CD4-positive, alpha-beta T cell (primary cell): ENCODE measurements at regions not wholly inside any gene's neighbourhood (a gene's known extent, or its start where the extent isn't known, plus 50 kb on each side); places are given as distances from the start of the nearest gene placed in this dataset.

ENCODE experiments used
- ATAC-seq: fragments of 200-7000 bp; cut with Tn5 transposase; one replicate; pipeline ENCODE4 v1.10.0; 2022; ENCODE audit warnings: mild to moderate bottlenecking; ENCODE audit not compliant: poor library complexity
- CTCF ChIA-PET: fragments of 350-600 bp; sonication (Branson Sonifier 250); formaldehyde crosslinking; loops from one replicate; lab custom pipeline; 2021; ENCODE audit warnings: antibody characterized with exemption, inconsistent platforms; lab: Charles Lee
- POLR2A ChIA-PET: fragments of 350-600 bp; sonication (Branson Sonifier 250); formaldehyde crosslinking; loops from one replicate; lab custom pipeline; 2021; ENCODE audit warnings: antibody characterized with exemption, inconsistent platforms; lab: Charles Lee
- DNase-seq, 14 experiments: peaks; one replicate each; pipeline ENCODE4 v3.0.0-alpha.2; 2013 to 2020; ENCODE audit warnings: mixed read lengths in 2 of 14
- H3K27ac ChIP-seq, 2 donors: one replicate each; pipeline versions ENCODE4 v1.5.1 to v1.7.0; 2013; ENCODE audit warnings: low read length in 2 of 2, low read depth in 1 of 2, mild to moderate bottlenecking in 1 of 2
- H3K27me3 ChIP-seq, 2 experiments: 1 replicate in 1 of 2; 2 replicates in 1 of 2; pipeline versions ENCODE4 v1.6.1 to v1.7.0; 2013; ENCODE audit warnings: low read length in 2 of 2, control low read depth in 1 of 2, mild to moderate bottlenecking in 1 of 2, moderate library complexity in 1 of 2; ENCODE audit not compliant: insufficient read depth in 2 of 2, control insufficient read depth in 1 of 2
- H3K36me3 ChIP-seq: one replicate; pipeline ENCODE4 v1.6.1; 2013; ENCODE audit warnings: low read length, control low read depth; ENCODE audit not compliant: insufficient read depth
- H3K4me1 ChIP-seq: one replicate; pipeline ENCODE4 v1.6.1; 2013; ENCODE audit warnings: low read length, control low read depth; ENCODE audit not compliant: insufficient read depth
- H3K4me3 ChIP-seq: one replicate; pipeline ENCODE4 v1.5.1; 2013; ENCODE audit warnings: mild to moderate bottlenecking, low read length, moderate library complexity
- H3K9me3 ChIP-seq, 2 experiments: 1 replicate in 1 of 2; 2 replicates in 1 of 2; pipeline versions ENCODE4 v1.6.1 to v1.7.0; 2013; ENCODE audit warnings: low read length in 2 of 2, mild to moderate bottlenecking in 2 of 2, control low read depth in 1 of 2, moderate library complexity in 1 of 2; ENCODE audit not compliant: control insufficient read depth in 1 of 2, insufficient read depth in 1 of 2
- H3K27ac Mint-ChIP-seq: one replicate; pipeline ENCODE4 v1.8.0; 2020; ENCODE audit warnings: mixed read lengths
- H3K27me3 Mint-ChIP-seq: one replicate; pipeline ENCODE4 v1.8.0; 2021; ENCODE audit warnings: mixed read lengths
- H3K36me3 Mint-ChIP-seq: one replicate; pipeline ENCODE4 v1.8.0; 2021; ENCODE audit warnings: low read depth, mixed read lengths
- H3K4me1 Mint-ChIP-seq: one replicate; pipeline ENCODE4 v1.8.0; 2021; ENCODE audit warnings: low read depth, mixed read lengths
- H3K4me3 Mint-ChIP-seq: one replicate; pipeline ENCODE4 v1.8.0; 2020; ENCODE audit warnings: mild to moderate bottlenecking, mixed read lengths
- H3K9me3 Mint-ChIP-seq: one replicate; pipeline ENCODE4 v1.8.0; 2020; ENCODE audit warnings: mixed read lengths
- intact Hi-C, 2 experiments: fragments of 100-400 bp; cut with DNase I in 1 of 2; cut with micrococcal nuclease in 1 of 2; formaldehyde crosslinking; loops; one replicate each; pipeline versions ENCODE4 v1.15.1 to v1.9.0; 2023 to 2025; cut with DNase I, micrococcal nuclease
- TF ChIP-seq, protein P1 (sequence below): fragments of 200-600 bp; IDR thresholded peaks from one replicate; pipeline ENCODE4 v1.8.0; 2022; ENCODE audit warnings: antibody characterized with exemption, mild to moderate bottlenecking

DNA sequence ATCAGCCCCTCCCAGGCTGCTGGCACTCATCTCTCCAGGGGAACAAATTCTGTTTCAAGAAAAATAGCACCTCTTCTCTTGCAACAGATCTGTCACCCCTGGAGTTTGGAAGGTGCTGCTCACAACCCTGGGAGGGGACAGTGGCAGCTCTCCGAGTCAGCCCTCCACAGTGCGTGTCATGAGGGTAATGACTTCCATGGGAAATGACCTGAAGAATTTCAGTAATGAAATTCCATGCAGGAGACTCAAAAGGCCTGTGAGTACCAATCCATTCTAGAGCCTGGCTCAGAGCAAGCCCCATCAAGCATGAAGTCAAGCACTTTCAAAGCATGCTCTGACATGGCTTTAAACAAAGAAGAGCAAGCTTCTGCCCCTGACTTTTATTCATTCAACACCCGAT is 276.3 kb upstream of the PARD3B start:
- Mint-ChIP-seq H3K4me1 (no peaks in the 10 kb centered on the region), H3K4me3 (no peak overlapping the region), H3K36me3 (no peaks in the 10 kb centered on the region), H3K9me3 (no peaks in the 10 kb centered on the region), H3K27me3 (peaks cover 58% of the 10 kb centered on the region), H3K27ac (no peak overlapping the region)
- CTCF ChIA-PET: no interaction called here
- no peak overlapping the region for H3K27ac ChIP-seq
- ATAC-seq (no peak), DNase-seq (no peak)
- TF ChIP-seq, protein P1, sequence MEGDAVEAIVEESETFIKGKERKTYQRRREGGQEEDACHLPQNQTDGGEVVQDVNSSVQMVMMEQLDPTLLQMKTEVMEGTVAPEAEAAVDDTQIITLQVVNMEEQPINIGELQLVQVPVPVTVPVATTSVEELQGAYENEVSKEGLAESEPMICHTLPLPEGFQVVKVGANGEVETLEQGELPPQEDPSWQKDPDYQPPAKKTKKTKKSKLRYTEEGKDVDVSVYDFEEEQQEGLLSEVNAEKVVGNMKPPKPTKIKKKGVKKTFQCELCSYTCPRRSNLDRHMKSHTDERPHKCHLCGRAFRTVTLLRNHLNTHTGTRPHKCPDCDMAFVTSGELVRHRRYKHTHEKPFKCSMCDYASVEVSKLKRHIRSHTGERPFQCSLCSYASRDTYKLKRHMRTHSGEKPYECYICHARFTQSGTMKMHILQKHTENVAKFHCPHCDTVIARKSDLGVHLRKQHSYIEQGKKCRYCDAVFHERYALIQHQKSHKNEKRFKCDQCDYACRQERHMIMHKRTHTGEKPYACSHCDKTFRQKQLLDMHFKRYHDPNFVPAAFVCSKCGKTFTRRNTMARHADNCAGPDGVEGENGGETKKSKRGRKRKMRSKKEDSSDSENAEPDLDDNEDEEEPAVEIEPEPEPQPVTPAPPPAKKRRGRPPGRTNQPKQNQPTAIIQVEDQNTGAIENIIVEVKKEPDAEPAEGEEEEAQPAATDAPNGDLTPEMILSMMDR: no peak
- H3K4me3 ChIP-seq: no peak overlapping the region
- peaks cover 0 to 3% of the 10 kb centered on the region in 2 experiments for H3K9me3 ChIP-seq
- POLR2A ChIA-PET: no interaction called here
- H3K36me3 ChIP-seq: no peaks in the 10 kb centered on the region
- no peaks in the 10 kb centered on the region for H3K4me1 ChIP-seq
- intact Hi-C loops: loop anchor here in 1 of 2 experiments (10.0 kb wide), 1 partner anchor 1406 kb away; no protein-coding TSS in a partner anchor
- peaks cover 6 to 7% of the 10 kb centered on the region in 2 experiments for H3K27me3 ChIP-seq

DNA sequence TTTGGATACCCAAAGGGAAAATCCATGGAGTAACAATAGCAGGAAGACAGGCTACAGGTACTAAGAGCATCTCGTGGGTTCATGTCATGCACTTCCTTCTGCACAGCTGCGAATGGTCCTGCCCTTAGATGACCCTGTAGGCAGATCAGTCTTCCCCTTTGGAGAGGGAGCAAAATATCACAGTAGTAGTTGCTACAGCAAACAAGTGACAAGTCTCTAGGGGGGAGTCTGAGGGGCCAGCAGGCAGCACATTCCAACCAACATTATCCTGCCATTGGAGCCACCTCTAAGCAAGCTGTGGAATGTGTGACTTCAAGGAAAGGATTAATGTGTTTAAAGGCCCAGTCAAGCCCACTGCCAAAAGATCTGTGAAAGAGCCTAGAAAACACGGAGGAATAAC is 273.2 kb upstream of the PARD3B start:
- Mint-ChIP-seq H3K27me3 (peaks cover 41% of the 10 kb centered on the region), H3K4me1 (no peaks in the 10 kb centered on the region), H3K36me3 (no peaks in the 10 kb centered on the region), H3K27ac (no peak overlapping the region), H3K9me3 (no peaks in the 10 kb centered on the region), H3K4me3 (no peak overlapping the region)
- ChIA-PET POLR2A (no interaction called here), CTCF (no interaction called here)
- Histone ChIP-seq H3K27ac (no peak overlapping the region), H3K36me3 (no peaks in the 10 kb centered on the region), H3K9me3 (no peaks in the 10 kb centered on the region), H3K27me3 (no peaks in the 10 kb centered on the region), H3K4me3 (no peak overlapping the region), H3K4me1 (no peaks in the 10 kb centered on the region)
- ATAC-seq: no peak
- no peak for DNase-seq
- TF ChIP-seq, protein P1: no peak
- intact Hi-C loops: no loop called here

DNA sequence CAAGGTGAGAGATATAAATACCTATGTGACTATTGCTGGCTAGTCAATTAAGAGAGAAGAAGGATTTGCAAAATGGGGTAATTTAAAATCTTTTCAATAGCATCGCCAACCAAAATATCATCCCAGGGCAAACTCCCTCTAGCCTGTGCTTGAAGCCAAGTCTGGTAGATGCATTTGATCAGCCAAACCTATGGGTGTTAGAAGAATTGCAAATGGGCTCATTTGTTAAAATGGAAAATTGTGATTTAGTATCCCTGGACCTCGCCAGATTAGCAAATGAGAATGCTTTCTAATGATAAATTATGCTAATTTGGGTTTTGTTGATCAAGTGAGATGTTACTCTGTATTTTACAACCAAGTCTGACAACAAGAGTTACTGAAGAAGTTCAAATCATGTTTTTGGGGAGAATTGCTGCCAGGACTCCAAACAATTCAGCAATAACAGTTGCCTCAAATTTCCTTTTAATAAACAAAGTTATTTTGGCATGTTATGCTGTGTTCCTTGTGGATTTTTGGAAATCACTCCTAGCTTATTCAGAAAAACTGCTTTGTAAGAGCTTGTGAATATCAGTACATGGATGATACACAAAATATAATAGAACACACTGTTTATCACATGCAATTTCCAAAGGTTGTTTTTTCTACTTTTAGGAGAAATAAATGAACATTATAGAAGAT is 272.5 kb upstream of the PARD3B start:
- no peaks in the 10 kb centered on the region for H3K36me3 ChIP-seq
- Mint-ChIP-seq H3K36me3 (no peaks in the 10 kb centered on the region), H3K27me3 (peaks cover 34% of the 10 kb centered on the region), H3K4me1 (no peaks in the 10 kb centered on the region), H3K9me3 (no peaks in the 10 kb centered on the region), H3K4me3 (no peak overlapping the region), H3K27ac (no peak overlapping the region)
- intact Hi-C loops: no loop called here
- DNase-seq (no peak), ATAC-seq (no peak)
- H3K9me3 ChIP-seq: no peaks in the 10 kb centered on the region
- TF ChIP-seq, protein P1: no peak
- POLR2A ChIA-PET: no interaction called here
- H3K27ac ChIP-seq: no peak overlapping the region
- CTCF ChIA-PET: no interaction called here
- no peaks in the 10 kb centered on the region for H3K4me1 ChIP-seq
- H3K4me3 ChIP-seq: no peak overlapping the region
- H3K27me3 ChIP-seq: no peaks in the 10 kb centered on the region
